LNCaP clone FGC (cell line): ENCODE measurements at regions not wholly inside any gene's neighbourhood (a gene's known extent, or its start where the extent isn't known, plus 50 kb on each side); places are given as distances from the start of the nearest gene placed in this dataset.

Experiments used
- DNase-seq: peaks from one replicate; pipeline ENCODE4 v3.0.0-alpha.2; 2011; ENCODE audit warnings: low read depth
- H3K4me3 ChIP-seq: 2 replicates; pipeline ENCODE4 v1.5.1; 2011; ENCODE audit warnings: mild to moderate bottlenecking, low read depth, low read length, control low read depth
- CTCF ChIP-seq: IDR thresholded peaks from 2 replicates; pipeline ENCODE4 v1.5.1; 2012; ENCODE audit warnings: mild to moderate bottlenecking; ENCODE audit not compliant: control insufficient read depth, insufficient read depth; ENCODE audit errors: extremely low read depth

DNA sequence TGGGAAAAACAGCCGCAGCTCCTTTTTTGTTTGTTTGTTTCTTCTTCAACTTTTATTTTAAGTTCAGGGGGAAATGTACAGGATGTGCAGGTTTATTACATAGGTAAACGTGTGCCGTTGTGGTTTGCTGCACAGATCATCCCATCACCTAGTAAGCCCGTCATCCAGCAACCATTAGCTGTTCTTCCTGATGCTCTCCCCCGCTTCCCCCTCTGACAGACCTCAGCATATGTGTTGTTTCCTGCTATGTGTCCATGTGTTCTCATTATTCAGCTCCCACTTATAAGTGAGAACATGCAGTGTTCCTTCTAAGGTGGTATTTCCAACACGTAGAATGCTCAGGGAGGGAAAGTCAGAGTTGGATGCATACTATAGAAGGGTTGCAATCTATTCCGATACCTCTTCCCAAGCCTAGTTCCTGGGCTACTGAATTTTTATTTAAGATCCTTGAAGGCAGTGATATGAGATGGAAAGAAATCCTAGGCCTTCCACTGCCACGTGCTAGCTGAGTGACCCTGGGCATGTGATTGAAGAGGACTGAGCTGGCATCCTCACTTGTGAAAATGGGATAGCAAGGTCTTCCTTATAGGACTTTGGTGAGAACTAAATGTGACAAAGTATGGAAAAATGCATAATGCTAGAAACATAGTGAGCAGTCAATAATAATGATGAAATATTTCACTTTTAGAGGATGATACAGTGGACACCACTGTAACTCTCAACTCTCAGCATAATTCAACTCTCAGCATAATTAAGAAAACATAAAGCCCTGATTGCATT lies 278.5 kb downstream of the REEP3 start:
- TF ChIP-seq CTCF = no peak
- no peak for DNase-seq
- H3K4me3 ChIP-seq = no peak overlapping the region

DNA sequence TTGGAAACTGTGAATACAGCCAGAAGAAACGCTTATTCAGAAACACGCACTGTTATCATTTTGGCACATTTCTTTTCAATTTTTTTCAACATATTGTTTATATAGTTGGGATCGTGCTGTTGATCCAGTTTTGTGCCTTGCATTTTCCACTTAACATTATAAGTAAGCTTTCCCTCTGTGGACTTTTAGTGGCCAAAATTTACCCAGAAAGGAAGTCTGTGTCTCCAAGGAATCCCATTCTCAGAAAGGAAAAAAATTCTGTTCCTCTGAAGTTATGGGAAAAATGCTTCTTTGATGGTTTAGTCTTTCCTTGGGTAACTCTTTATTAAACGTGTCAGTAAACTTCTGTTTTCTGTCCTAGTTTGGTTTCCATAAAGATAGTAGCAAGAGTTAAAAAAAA lies 280.0 kb downstream of the REEP3 start:
- DNase-seq = no peak
- H3K4me3 ChIP-seq = no peak overlapping the region
- no peak for TF ChIP-seq CTCF

GRCh38 chr10:63806330-63806729 lies 285.1 kb downstream of the REEP3 start:
- H3K4me3 ChIP-seq = no peak overlapping the region
- no peak for TF ChIP-seq CTCF
- no peak for DNase-seq

GRCh38 chr10:63812501-63812900 lies 291.3 kb downstream of the REEP3 start:
- DNase-seq = no peak
- no peak overlapping the region for H3K4me3 ChIP-seq
- no peak for TF ChIP-seq CTCF

DNA sequence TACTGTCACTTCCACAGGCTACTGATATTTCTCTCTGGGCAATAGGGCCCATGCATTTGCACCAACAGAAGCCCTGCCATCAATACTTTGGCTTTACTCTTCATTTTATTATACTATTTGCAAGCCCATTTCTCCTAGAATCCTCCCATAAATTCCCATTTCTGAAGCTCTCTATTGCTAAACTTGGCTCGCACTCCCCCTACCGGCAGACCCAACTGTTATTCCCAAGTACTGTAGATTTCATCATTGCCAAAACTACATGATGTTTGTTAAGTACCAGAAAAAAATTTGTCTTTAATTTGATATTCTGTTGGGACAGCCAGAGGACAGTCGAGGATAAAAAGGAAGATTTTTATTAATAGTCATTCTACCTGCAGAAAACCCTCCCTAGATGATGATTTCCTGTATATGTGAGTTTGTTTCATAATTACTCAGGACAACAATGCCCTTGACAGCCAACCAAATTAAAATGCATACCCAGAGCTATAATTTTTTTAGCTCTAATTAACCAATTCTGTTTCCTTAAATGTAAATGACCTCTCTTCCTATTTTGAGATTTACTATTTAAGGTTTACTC lies 298.6 kb downstream of the REEP3 start:
- DNase-seq = peak; percentile 44
- TF ChIP-seq CTCF = peak; percentile 71
- H3K4me3 ChIP-seq = no peak overlapping the region

DNA sequence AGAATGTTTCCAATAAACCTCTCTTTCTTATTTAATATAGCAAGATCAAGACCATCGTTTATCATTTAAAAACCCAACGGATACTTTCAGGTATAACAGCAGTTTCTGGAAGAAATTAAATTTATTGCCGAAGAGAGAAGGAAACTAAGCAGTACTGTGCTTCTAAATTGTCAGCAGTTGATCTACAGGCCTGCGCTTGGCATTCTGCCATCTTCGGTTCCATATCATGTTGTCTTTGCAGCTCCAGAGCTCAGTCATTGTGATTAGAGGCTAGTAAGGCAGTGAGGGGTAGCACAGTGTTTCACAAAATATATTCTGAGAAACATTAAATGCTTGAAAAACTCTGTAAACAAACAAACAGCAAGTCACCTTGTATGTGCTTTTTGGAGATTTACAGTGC lies 301.3 kb downstream of the REEP3 start:
- TF ChIP-seq CTCF = no peak
- no peak for DNase-seq
- H3K4me3 ChIP-seq = no peak overlapping the region

GRCh38 chr10:63825111-63825510 lies 303.9 kb downstream of the REEP3 start:
- no peak for TF ChIP-seq CTCF
- H3K4me3 ChIP-seq = no peak overlapping the region
- no peak for DNase-seq
